Ovary (tissue), 3 donors: ENCODE measurements at regions not wholly inside any gene's neighbourhood (a gene's known extent, or its start where the extent isn't known, plus 50 kb on each side); places are given as distances from the start of the nearest gene placed in this dataset.

ENCODE experiments used
- CTCF ChIP-seq, 3 donors: fragments of 450-650 bp in 2 of 3; fragments of 200-600 bp in 1 of 3; IDR thresholded peaks; one replicate each; pipeline versions ENCODE4 v1.5.1 to v1.8.0; 2016 to 2022; ENCODE audit warnings: antibody characterized with exemption in 3 of 3, mild to moderate bottlenecking in 1 of 3
- POLR2A ChIP-seq: fragments of 450-650 bp; IDR thresholded peaks from one replicate; pipeline ENCODE4 v1.6.1; 2017; ENCODE audit warnings: antibody characterized with exemption, mild to moderate bottlenecking, moderate library complexity
- donor health status: DM: no; HTN: no; CAD: no.

DNA sequence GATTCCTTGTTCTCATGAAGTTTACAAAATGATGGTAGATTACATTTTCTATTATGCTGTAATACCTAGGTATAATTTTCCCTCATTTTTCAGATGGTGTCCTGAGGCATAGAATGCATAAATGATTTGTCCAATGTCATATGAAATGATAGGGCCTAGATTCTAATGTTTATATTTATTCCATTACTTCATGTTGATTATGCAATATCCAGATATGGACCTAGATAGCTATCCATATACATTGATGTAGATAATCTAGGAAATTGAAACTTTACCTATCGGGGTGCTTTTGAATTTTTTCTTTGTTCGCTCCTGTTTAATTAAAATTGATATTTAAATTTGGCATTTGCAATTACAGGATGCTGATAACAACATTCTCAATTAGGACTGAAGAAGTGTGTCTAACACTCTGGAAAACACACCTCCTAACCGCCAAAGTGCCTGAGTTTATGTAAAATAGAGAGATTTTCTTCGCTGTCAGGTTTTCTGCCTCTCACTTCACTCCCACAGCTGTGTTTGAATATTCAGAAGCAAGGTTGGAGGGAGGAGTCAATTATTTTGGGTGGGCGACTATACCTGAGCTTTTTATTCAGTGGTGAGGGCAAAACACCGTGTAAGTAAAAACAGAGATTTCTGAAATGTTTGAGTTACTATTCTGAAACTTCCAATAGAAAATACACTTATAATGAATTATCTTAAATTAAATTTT lies 164.4 kb upstream of the ATP2B1 start:
- TF ChIP-seq CTCF (IDR thresholded peaks at IDR 0.05) (no peak), POLR2A (no peak)
